GM12878 (cell line): ENCODE measurements at regions not wholly inside any gene's neighbourhood (a gene's known extent, or its start where the extent isn't known, plus 50 kb on each side); places are given as distances from the start of the nearest gene placed in this dataset.

Source experiments
- ATAC-seq: fragments of 200-7000 bp; cut with Tn5 transposase; 3 replicates; pipeline ENCODE4 v1.9.1; 2020; ENCODE audit warnings: mild to moderate bottlenecking, moderate library complexity
- BruUV-seq: library from RNA; stranded (reverse); fragments of 400-500 nt; replicated peaks from 2 replicates; lab custom pipeline; 2021; lab: Mats Ljungman, UMichigan
- CTCF ChIA-PET: fragments of 300-600 bp; sonication (Branson Sonifier 250); formaldehyde crosslinking; extraction: SDS; loops from one replicate; lab custom pipeline; 2021; ENCODE audit warnings: inconsistent platforms; lab: Yijun Ruan, JAX
- POLR2A ChIA-PET: fragments of 350-600 bp; formaldehyde crosslinking; extraction: SDS; loops from one replicate; lab custom pipeline; 2021; ENCODE audit warnings: inconsistent platforms; lab: Charles Lee
- RAD21 ChIA-PET: fragments of 300-600 bp; sonication (Branson Sonifier 250); formaldehyde crosslinking; loops from one replicate; lab custom pipeline; 2023; ENCODE audit warnings: antibody characterized with exemption; ENCODE audit not compliant: unreplicated experiment; lab: Charles Lee
- SMC1A ChIA-PET: fragments of 300-600 bp; sonication (Branson Sonifier 250); formaldehyde crosslinking; loops from one replicate; lab custom pipeline; 2023; ENCODE audit not compliant: unreplicated experiment, uncharacterized antibody; lab: Charles Lee
- DNase-seq: peaks from one replicate; pipeline ENCODE4 v3.0.0-alpha.2; 2011; ENCODE audit warnings: low read depth, low spot score
- FAIRE-seq: peaks from 3 replicates; lab custom pipeline; 2011; peaks lifted over from hg19 to GRCh38; lab: Jason Lieb, UNC
- H2AFZ ChIP-seq: 2 replicates; pipeline ENCODE4 v1.6.0; 2011; ENCODE audit warnings: low read depth, low read length, control low read depth; ENCODE audit not compliant: control insufficient read depth
- H3K27ac ChIP-seq: 2 replicates; pipeline ENCODE4 v1.5.1; 2011; ENCODE audit warnings: control low read depth; ENCODE audit not compliant: control insufficient read depth, insufficient read depth
- H3K27me3 ChIP-seq, 2 experiments: replicated peaks in 1 of 2; 2 replicates each; pipeline versions ENCODE4 v1.6.0 to v1.6.1; 2011; ENCODE audit warnings: low read length in 1 of 2; ENCODE audit not compliant: control insufficient read depth in 2 of 2, insufficient read depth in 2 of 2
- H3K36me3 ChIP-seq, 2 experiments: 2 replicates each; pipeline ENCODE4 v1.5.1; 2011; ENCODE audit warnings: low read length in 1 of 2; ENCODE audit not compliant: control insufficient read depth in 2 of 2, insufficient read depth in 2 of 2
- H3K4me1 ChIP-seq: 2 replicates; pipeline ENCODE4 v1.6.1; 2011; ENCODE audit warnings: mild to moderate bottlenecking, low read length, moderate library complexity, mixed read lengths; ENCODE audit not compliant: control insufficient read depth, insufficient read depth
- H3K4me2 ChIP-seq: 2 replicates; pipeline ENCODE4 v1.6.0; 2011; ENCODE audit warnings: control low read depth; ENCODE audit not compliant: control insufficient read depth, insufficient read depth
- H3K4me3 ChIP-seq: fragments of 200-600 bp; sonication (generic); 2 replicates; pipeline ENCODE4 v1.5.1; 2016
- H3K79me2 ChIP-seq: 2 replicates; pipeline ENCODE4 v1.6.0; 2011; ENCODE audit warnings: low read length; ENCODE audit not compliant: control insufficient read depth, insufficient read depth
- H3K9ac ChIP-seq: 2 replicates; pipeline ENCODE4 v1.8.0; 2011; ENCODE audit warnings: low read length, control low read depth, mixed read lengths; ENCODE audit not compliant: control insufficient read depth, insufficient read depth
- H3K9me3 ChIP-seq: replicated peaks from 3 replicates; pipeline ENCODE4 v1.5.1; 2011; ENCODE audit warnings: mild to moderate bottlenecking, low read length; ENCODE audit not compliant: control insufficient read depth, insufficient read depth
- H4K20me1 ChIP-seq: 2 replicates; pipeline ENCODE4 v1.6.0; 2011; ENCODE audit not compliant: control insufficient read depth, insufficient read depth
- BMI1 ChIP-seq: fragments of 450-650 bp; IDR thresholded peaks from 2 replicates; pipeline ENCODE4 v1.6.1; 2016; ENCODE audit warnings: mild to moderate bottlenecking, moderate library complexity, borderline replicate concordance
- WGBS: methylation state at CpG from one replicate; pipeline ENCODE4 v1.1.6; 2016; ENCODE audit warnings: low lambda C conversion rate; ENCODE audit not compliant: insufficient replicate concordance, insufficient coverage; ENCODE audit errors: missing lambda C conversion rate; 5-methylcytosine and 5-hydroxymethylcytosine counted together
- in situ Hi-C: fragments of 300-500 bp; cut with MboI; formaldehyde crosslinking; loops from 9 replicates; pipeline ENCODE4 v1.14.3; 2018; ENCODE audit warnings: mixed read lengths
- intact Hi-C: fragments of 100-400 bp; cut with micrococcal nuclease; formaldehyde crosslinking; loops from one replicate; pipeline ENCODE4 v1.14.2; 2022; ENCODE audit not compliant: unreplicated experiment
- TF ChIP-seq, protein P1 (sequence below): fragments of 450-650 bp; IDR thresholded peaks from 2 replicates; pipeline ENCODE4 v1.6.1; 2017; ENCODE audit warnings: mild to moderate bottlenecking, moderate library complexity

GRCh38 chr1:68352202-68352601 lies 97.6 kb downstream of the RPE65 start:
- Histone ChIP-seq H3K9ac (no peak overlapping the region), H3K4me1 (no peaks in the 10 kb centered on the region), H3K4me2 (no peak overlapping the region), H2AFZ (no peak overlapping the region), H3K4me3 (no peak overlapping the region), H3K36me3 (no peaks in the 10 kb centered on the region), H3K27ac (no peak overlapping the region), H3K27me3 (no peaks in the 10 kb centered on the region), H3K79me2 (no peaks in the 10 kb centered on the region), H3K9me3 (no peaks in the 10 kb centered on the region), H4K20me1 (no peaks in the 10 kb centered on the region)
- ChIA-PET POLR2A (interaction anchor here (0.6 kb wide), 1 partner anchor 31 kb away, joined by 3 read pairs; no protein-coding TSS in a partner anchor), SMC1A (no interaction called here), RAD21 (no interaction called here), CTCF (interaction anchor here (1.1 to 1.5 kb wide), 2 partner anchors 10 to 236 kb away, joined by 3 to 5 read pairs; no protein-coding TSS in a partner anchor)
- TF ChIP-seq BMI1 = no peak
- TF ChIP-seq, protein P1, sequence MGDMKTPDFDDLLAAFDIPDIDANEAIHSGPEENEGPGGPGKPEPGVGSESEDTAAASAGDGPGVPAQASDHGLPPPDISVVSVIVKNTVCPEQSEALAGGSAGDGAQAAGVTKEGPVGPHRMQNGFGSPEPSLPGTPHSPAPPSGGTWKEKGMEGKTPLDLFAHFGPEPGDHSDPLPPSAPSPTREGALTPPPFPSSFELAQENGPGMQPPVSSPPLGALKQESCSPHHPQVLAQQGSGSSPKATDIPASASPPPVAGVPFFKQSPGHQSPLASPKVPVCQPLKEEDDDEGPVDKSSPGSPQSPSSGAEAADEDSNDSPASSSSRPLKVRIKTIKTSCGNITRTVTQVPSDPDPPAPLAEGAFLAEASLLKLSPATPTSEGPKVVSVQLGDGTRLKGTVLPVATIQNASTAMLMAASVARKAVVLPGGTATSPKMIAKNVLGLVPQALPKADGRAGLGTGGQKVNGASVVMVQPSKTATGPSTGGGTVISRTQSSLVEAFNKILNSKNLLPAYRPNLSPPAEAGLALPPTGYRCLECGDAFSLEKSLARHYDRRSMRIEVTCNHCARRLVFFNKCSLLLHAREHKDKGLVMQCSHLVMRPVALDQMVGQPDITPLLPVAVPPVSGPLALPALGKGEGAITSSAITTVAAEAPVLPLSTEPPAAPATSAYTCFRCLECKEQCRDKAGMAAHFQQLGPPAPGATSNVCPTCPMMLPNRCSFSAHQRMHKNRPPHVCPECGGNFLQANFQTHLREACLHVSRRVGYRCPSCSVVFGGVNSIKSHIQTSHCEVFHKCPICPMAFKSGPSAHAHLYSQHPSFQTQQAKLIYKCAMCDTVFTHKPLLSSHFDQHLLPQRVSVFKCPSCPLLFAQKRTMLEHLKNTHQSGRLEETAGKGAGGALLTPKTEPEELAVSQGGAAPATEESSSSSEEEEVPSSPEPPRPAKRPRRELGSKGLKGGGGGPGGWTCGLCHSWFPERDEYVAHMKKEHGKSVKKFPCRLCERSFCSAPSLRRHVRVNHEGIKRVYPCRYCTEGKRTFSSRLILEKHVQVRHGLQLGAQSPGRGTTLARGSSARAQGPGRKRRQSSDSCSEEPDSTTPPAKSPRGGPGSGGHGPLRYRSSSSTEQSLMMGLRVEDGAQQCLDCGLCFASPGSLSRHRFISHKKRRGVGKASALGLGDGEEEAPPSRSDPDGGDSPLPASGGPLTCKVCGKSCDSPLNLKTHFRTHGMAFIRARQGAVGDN = no peak
- no TSS peak for BruUV-seq
- in situ Hi-C loops (no loop called here), intact Hi-C loops (no loop called here)
- 22% methylated on average over 2 of the region's 2 CpGs for WGBS
- DNase-seq (no peak), ATAC-seq (no peak), FAIRE-seq (no peak)
